HUES64 (cell line): ENCODE measurements at regions not wholly inside any gene's neighbourhood (a gene's known extent, or its start where the extent isn't known, plus 50 kb on each side); places are given as distances from the start of the nearest gene placed in this dataset.

Experiments
- H3K27ac ChIP-seq: 2 replicates; pipeline ENCODE4 v1.7.0; 2013; ENCODE audit warnings: low read depth, low read length, inconsistent platforms
- H3K27me3 ChIP-seq: 2 replicates; pipeline ENCODE4 v1.6.1; 2013; ENCODE audit warnings: mild to moderate bottlenecking, low read length; ENCODE audit not compliant: insufficient read depth
- H3K36me3 ChIP-seq: 2 replicates; pipeline ENCODE4 v1.6.1; 2013; ENCODE audit warnings: mild to moderate bottlenecking, low read length; ENCODE audit not compliant: insufficient read depth
- H3K4me1 ChIP-seq: 2 replicates; pipeline ENCODE4 v1.6.1; 2013; ENCODE audit warnings: mild to moderate bottlenecking, low read length, moderate library complexity; ENCODE audit not compliant: insufficient read depth
- H3K4me3 ChIP-seq: 2 replicates; pipeline ENCODE4 v1.5.1; 2013; ENCODE audit warnings: mild to moderate bottlenecking, low read length, moderate library complexity
- H3K9ac ChIP-seq: 2 replicates; pipeline ENCODE4 v1.6.1; 2013; ENCODE audit warnings: mild to moderate bottlenecking, low read depth, low read length
- H3K9me3 ChIP-seq: 2 replicates; pipeline ENCODE4 v1.6.1; 2013; ENCODE audit warnings: low read depth, low read length; ENCODE audit not compliant: insufficient read depth
- WGBS: fragments of 150-250, 120-280 bp; methylation state at CpG from one replicate; pipeline ENCODE4 v1.1.7; 2013; ENCODE audit warnings: missing lambda C conversion rate; 5-methylcytosine and 5-hydroxymethylcytosine counted together

DNA sequence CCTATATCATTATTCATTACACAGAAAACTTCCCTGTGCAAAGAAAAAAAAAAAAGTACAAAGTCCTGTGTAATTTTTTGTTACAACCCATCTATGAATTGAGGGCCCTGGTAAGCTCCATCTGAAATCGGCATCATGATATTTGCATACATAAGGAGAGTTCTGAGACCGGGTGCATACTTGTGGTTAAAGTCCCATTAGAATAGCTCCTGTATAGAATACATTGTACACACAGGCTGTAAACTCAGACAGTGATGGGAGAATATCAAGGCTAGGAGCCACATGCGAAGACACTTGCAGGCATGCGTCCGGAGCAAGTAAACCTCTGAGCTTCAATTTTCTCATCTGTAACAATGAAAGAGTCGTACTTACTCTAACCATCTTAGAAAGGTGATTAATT, 353.2 kb downstream of the ETS1 start:
- Histone ChIP-seq H3K9ac (no peak overlapping the region), H3K4me1 (no peaks in the 10 kb centered on the region), H3K27ac (no peak overlapping the region), H3K9me3 (no peaks in the 10 kb centered on the region), H3K4me3 (no peak overlapping the region), H3K27me3 (no peaks in the 10 kb centered on the region), H3K36me3 (no peaks in the 10 kb centered on the region)
- 94% methylated on average over 5 of the region's 6 CpGs for WGBS

DNA sequence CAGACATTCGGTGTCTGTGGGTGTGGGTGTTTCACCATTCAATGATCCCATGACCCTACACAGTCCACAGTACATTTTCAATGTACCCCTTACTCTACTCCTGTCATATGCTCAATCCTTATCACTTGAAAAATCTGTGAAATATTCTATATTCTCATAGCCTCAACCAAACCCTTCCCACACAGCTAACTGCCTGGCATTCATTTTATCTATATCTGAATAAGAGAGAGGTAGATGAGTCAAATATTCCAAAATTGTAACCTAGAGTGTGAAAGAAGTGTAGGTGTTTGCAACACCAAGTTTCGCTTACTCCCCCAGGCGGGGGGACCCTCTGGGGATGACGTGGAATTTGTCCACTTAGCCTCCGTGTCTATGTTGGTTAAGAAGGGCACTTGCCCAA, 354.8 kb downstream of the ETS1 start:
- no peak overlapping the region for H3K27ac ChIP-seq
- WGBS: 80% methylated on average over 5 of the region's 5 CpGs
- no peak overlapping the region for H3K4me3 ChIP-seq
- H3K9me3 ChIP-seq: no peaks in the 10 kb centered on the region
- H3K36me3 ChIP-seq: no peaks in the 10 kb centered on the region
- no peak overlapping the region for H3K9ac ChIP-seq
- H3K4me1 ChIP-seq: no peaks in the 10 kb centered on the region
- H3K27me3 ChIP-seq: no peaks in the 10 kb centered on the region

DNA sequence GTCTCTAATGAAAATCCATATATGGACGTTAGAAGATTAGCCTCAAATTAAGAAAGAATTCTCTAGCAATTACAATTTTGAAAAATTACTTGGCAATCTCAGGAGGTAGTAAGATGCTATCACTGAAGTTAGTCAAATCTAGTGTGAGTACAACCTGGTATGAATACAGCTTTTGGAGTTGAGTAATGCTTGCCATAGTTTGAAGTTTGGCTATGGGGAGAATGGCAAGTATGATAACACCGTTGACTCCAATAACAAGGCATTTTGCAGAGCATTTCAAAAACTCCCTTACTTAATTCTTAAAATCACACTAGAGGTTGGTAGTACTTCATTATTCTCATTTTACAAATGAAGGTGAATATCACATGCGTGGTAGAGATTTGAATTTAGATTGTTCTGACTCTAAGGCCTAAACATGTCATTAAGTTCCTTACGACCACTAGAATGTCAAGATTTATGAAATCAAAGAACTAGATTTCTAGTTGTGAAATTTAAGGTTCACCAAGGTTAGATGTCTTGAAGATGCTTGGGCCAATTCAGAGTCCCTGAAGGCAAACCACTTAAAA, 355.4 kb downstream of the ETS1 start:
- Histone ChIP-seq H3K4me3 (no peak overlapping the region), H3K9ac (no peak overlapping the region), H3K27ac (no peak overlapping the region), H3K36me3 (no peaks in the 10 kb centered on the region), H3K4me1 (no peaks in the 10 kb centered on the region), H3K27me3 (no peaks in the 10 kb centered on the region), H3K9me3 (no peaks in the 10 kb centered on the region)
- WGBS: 100% methylated on average over 3 of the region's 4 CpGs

DNA sequence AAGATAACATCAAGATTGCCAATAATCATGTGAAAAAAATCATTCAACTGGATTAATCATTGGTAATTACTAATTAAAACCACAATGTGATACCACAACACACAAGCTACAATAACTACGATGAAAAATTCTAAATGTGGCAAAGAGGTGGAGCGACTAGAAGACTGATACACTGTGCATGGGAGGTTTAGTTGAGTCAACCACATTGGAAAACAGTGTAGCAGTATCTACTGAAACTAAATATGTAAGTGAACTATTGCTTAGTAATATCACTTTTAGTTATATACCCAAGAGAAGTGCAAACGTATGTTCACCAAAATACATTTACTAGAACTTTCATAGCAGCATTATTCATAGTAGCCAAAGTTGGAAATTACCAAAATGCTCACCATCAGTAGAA, 359.9 kb downstream of the ETS1 start:
- Histone ChIP-seq H3K36me3 (no peaks in the 10 kb centered on the region), H3K4me1 (no peaks in the 10 kb centered on the region), H3K27me3 (no peaks in the 10 kb centered on the region), H3K4me3 (no peak overlapping the region), H3K9ac (no peak overlapping the region), H3K27ac (no peak overlapping the region), H3K9me3 (no peaks in the 10 kb centered on the region)
- 94% methylated on average over 2 of the region's 3 CpGs for WGBS

DNA sequence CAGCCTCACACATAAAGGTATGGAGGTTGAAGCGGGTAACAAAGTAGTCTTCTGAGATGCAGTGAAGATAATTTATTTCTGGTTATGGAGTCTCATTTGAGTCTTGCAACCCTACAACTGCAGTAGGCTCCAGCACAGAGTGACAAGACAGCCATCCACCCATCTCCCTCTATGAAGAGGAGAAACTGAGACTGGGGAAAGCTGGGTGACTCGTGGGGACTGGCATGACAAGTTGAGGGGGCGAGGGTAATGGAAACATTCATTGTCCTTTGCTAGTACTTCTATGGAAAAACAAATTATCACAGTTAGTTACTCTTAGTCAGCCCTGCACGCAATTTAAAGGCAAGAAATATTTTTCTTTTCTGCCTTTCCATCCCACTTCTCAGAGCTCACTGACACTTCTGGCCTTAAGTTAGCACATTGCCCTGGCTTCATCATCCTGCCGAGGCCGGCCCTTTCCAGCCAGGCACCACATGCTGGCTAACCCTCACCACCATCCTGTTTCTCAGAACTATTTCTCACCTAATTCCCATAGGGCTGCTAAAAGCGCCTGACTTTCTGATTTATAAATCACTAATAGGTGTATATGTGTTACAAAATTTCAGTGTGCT, 361.1 kb downstream of the ETS1 start:
- Histone ChIP-seq H3K4me1 (no peaks in the 10 kb centered on the region), H3K9me3 (no peaks in the 10 kb centered on the region), H3K4me3 (no peak overlapping the region), H3K36me3 (no peaks in the 10 kb centered on the region), H3K27ac (no peak overlapping the region), H3K27me3 (no peaks in the 10 kb centered on the region), H3K9ac (no peak overlapping the region)
- 82% methylated on average over 5 of the region's 7 CpGs for WGBS

DNA sequence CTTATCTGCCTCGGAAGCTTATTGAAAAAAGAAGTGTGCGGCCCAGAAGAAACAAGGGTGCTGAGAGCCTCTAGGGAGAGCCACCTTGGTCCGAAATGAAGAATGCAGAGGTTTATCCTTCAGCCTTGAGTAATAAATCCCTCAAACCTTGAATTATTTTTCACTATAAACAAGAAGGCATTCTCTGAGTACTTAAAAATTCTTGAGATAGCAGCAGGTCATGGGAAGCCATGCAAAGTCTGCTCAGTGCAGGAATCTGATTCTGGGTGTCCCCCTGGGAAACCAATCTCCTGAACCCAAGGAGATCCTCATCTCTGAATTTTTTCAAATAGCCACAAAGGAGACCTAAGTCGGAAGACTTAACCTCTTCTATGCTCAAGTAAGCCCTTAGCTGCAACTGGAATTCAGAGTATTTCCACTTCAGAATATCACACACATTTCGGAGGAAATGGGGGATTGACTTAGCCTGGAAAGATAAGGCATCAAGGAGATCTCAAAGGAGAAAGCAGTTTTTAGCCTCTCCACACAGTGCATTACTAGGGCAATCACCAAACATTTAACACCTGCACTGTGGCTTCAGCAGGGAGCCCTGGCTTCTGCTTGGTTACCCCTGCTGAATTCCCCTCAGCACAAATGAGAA, 365.0 kb downstream of the ETS1 start:
- no peaks in the 10 kb centered on the region for H3K36me3 ChIP-seq
- H3K27ac ChIP-seq: no peak overlapping the region
- no peaks in the 10 kb centered on the region for H3K4me1 ChIP-seq
- H3K9ac ChIP-seq: no peak overlapping the region
- H3K4me3 ChIP-seq: no peak overlapping the region
- H3K9me3 ChIP-seq: no peaks in the 10 kb centered on the region
- WGBS: 89% methylated on average over 5 of the region's 5 CpGs
- H3K27me3 ChIP-seq: no peaks in the 10 kb centered on the region

DNA sequence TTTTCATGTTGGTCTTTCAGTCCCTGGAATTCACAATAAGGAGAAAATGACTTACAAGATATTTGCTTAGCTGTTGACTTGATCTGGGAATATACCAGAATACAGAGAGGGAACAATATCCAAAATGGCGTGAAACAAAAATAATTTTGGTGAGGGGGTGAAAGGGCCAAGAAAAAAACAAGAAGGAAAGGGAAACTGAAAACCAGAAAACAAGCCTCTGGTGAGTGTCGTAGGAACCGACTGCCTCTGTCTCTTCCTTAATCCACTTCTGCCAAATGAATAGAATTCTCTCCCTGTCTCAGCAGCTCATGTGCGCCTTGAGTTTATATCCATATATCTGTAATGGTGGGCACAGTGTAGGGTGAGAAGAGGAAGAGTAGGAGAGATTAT, 367.6 kb downstream of the ETS1 start:
- H3K36me3 ChIP-seq: no peaks in the 10 kb centered on the region
- H3K27ac ChIP-seq: no peak overlapping the region
- no peaks in the 10 kb centered on the region for H3K4me1 ChIP-seq
- no peak overlapping the region for H3K9ac ChIP-seq
- H3K27me3 ChIP-seq: no peaks in the 10 kb centered on the region
- peaks cover 16% of the 10 kb centered on the region for H3K9me3 ChIP-seq
- H3K4me3 ChIP-seq: no peak overlapping the region
- 93% methylated on average over 4 of the region's 4 CpGs for WGBS

DNA sequence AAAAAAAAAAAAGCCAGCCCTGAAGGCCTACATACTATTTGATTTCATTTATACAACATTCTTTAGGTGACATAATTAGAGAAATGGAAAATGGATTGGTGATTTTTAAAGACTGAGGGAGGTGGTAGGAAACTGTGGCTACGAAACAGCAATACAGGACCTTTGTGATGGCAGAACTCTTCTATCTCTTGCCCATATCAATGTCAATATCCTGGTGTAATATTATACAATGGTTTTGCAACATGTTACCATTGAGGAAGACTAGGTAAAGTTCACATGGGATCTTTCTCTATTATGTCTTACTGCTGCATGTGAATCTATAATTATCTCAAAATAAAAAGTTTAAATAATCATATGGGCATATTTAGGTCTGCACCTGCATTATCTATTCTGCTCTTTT, 371.2 kb downstream of the ETS1 start:
- WGBS: no CpG with 5 or more reads among the region's 1 CpG
- no peaks in the 10 kb centered on the region for H3K36me3 ChIP-seq
- no peak overlapping the region for H3K9ac ChIP-seq

DNA sequence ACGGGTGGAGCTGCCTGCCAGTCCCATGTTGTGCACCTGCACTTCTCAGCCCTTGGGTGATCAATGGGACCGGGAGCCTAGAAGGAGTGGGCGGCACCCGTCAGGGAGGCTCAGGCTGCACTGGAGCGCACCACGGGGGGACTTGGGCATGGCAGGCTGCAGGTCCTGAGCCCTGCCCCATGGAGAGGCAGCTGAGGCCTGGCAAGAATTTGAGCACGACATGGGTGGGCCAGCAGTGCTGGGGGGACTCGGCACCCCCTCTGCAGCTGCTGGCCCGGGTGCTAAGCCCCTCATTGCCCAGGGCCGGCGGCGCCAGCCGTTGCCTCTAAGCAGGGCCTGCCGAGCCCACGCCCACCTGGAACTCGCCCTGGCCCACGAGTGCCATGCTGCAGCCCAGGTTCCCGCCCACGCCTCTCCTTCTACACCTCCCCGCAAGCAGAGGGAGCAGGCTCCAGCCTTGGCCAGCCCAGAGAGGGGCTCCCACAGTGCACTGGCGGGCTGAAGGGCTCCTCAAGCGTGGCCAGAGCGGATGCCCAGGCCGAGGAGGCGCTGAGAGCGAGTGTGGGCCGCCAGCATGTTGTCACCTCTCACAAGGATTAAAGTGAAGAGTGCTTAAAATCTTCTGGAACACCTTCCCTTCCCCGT, 372.0 kb downstream of the ETS1 start:
- H3K4me1 ChIP-seq: peaks cover 4% of the 10 kb centered on the region
- peaks cover 21% of the 10 kb centered on the region for H3K9me3 ChIP-seq
- 94% methylated on average over 27 of the region's 28 CpGs for WGBS
- no peaks in the 10 kb centered on the region for H3K27me3 ChIP-seq
- no peak overlapping the region for H3K9ac ChIP-seq
- H3K36me3 ChIP-seq: no peaks in the 10 kb centered on the region
- H3K27ac ChIP-seq: no peak overlapping the region
- no peak overlapping the region for H3K4me3 ChIP-seq

More for the DNA sequence above, 371.2 kb downstream of the ETS1 start:
- Histone ChIP-seq H3K27me3 (no peaks in the 10 kb centered on the region), H3K27ac (no peak overlapping the region), H3K4me3 (no peak overlapping the region), H3K9me3 (peaks cover 21% of the 10 kb centered on the region), H3K4me1 (no peaks in the 10 kb centered on the region)

DNA sequence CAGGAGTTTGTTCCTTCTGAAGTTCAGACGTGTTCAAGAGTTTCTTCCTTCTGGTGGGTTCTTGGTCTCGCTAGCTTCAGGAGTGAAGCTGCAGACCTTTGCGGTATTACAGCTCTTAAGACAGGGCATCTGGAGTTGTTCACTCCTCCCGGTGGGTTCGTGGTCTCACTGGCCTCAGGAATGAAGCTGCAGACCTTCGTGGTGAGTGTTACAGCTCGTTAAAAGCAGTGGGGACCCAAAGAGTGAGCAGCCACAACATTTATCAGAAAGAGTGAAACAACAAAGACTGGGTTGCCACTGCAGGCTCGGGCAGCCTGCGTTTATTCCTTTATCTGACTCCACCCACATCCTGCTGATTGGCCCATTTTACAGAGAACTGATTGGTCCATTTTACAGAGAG, 373.1 kb downstream of the ETS1 start:
- peaks cover 21% of the 10 kb centered on the region for H3K9me3 ChIP-seq
- H3K4me3 ChIP-seq: no peak overlapping the region
- peaks cover 12% of the 10 kb centered on the region for H3K4me1 ChIP-seq
- no peak overlapping the region for H3K9ac ChIP-seq
- WGBS: 93% methylated on average over 9 of the region's 9 CpGs
- H3K36me3 ChIP-seq: no peaks in the 10 kb centered on the region
- H3K27me3 ChIP-seq: no peaks in the 10 kb centered on the region
- no peak overlapping the region for H3K27ac ChIP-seq

DNA sequence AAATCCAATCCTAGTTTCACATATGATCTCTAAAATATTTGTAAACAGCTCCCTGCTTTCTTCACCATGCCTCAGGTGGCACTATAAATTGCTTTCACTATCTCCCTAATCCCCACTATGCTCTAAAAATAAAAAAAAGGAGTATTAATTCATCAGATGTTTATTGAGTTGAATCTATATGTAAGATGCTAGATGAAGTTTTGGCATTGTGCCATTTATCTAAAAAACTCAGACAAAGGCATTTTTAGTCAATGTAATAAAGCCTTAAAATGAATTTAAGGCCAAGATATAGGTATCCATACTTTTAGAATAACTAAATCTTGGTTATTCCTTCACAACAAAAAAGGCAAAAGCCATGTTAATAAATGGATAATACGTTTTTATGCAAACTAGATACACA, 373.9 kb downstream of the ETS1 start:
- Histone ChIP-seq H3K9ac (no peak overlapping the region), H3K9me3 (peaks cover 21% of the 10 kb centered on the region), H3K27ac (no peak overlapping the region), H3K4me1 (peaks cover 12% of the 10 kb centered on the region), H3K4me3 (no peak overlapping the region), H3K27me3 (no peaks in the 10 kb centered on the region), H3K36me3 (no peaks in the 10 kb centered on the region)
- WGBS: no CpG with 5 or more reads among the region's 1 CpG
